Activated CD4-positive, alpha-beta T cell treated with anti-CD3 and anti-CD28 coated beads, Interleukin-2, Interleukin-6, amounts not matched to agents 100 ng/mL and 50 ng/mL, durations not matched to agents 16 hours and 8 hours (primary cell): ENCODE measurements at regions not wholly inside any gene's neighbourhood (a gene's known extent, or its start where the extent isn't known, plus 50 kb on each side); places are given as distances from the start of the nearest gene placed in this dataset.

ENCODE experiments used
- DNase-seq: peaks from one replicate; pipeline ENCODE4 v3.0.0-alpha.2; 2020

GRCh38 chr12:130074661-130075406, 87.4 kb upstream of the FZD10 start:
- no peak for DNase-seq

- no peak for DNase-seq
Measured at GRCh38 chr12:130075497-130076076, 86.7 kb upstream of the FZD10 start.

GRCh38 chr12:130076126-130076525, 86.1 kb upstream of the FZD10 start:
- DNase-seq: no peak

- DNase-seq: no peak
Measured at GRCh38 chr12:130076752-130077151, 85.5 kb upstream of the FZD10 start.

- DNase-seq: no peak
Measured at GRCh38 chr12:130078852-130079251, 83.4 kb upstream of the FZD10 start.

GRCh38 chr12:130079279-130079678, 83.0 kb upstream of the FZD10 start:
- DNase-seq: no peak

- DNase-seq: no peak
Measured at GRCh38 chr12:130080205-130080604, 82.1 kb upstream of the FZD10 start.

- DNase-seq: no peak
Measured at GRCh38 chr12:130081117-130081805, 81.0 kb upstream of the FZD10 start.

GRCh38 chr12:130083002-130083401, 79.3 kb upstream of the FZD10 start:
- DNase-seq: no peak

- no peak for DNase-seq
Measured at GRCh38 chr12:130083734-130084133, 78.5 kb upstream of the FZD10 start.

- DNase-seq: no peak
Measured at GRCh38 chr12:130084359-130084758, 77.9 kb upstream of the FZD10 start.

GRCh38 chr12:130086248-130086647, 76.0 kb upstream of the FZD10 start:
- DNase-seq: no peak

GRCh38 chr12:130086797-130087196, 75.5 kb upstream of the FZD10 start:
- DNase-seq: no peak

- no peak for DNase-seq
Measured at GRCh38 chr12:130087222-130087621, 75.0 kb upstream of the FZD10 start.

- DNase-seq: no peak
Measured at GRCh38 chr12:130088504-130088903, 73.8 kb upstream of the FZD10 start.

- no peak for DNase-seq
Measured at GRCh38 chr12:130090542-130090941, 71.7 kb upstream of the FZD10 start.

GRCh38 chr12:130093380-130093779, 68.9 kb upstream of the FZD10 start:
- no peak for DNase-seq

- DNase-seq: no peak
Measured at GRCh38 chr12:130097342-130097741, 64.9 kb upstream of the FZD10 start.

- no peak for DNase-seq
Measured at GRCh38 chr12:130097798-130098255, 64.4 kb upstream of the FZD10 start.

GRCh38 chr12:130098301-130099005, 63.8 kb upstream of the FZD10 start:
- no peak for DNase-seq

GRCh38 chr12:130100634-130101362, 61.5 kb upstream of the FZD10 start:
- no peak for DNase-seq

- DNase-seq: no peak
Measured at GRCh38 chr12:130101370-130101769, 60.9 kb upstream of the FZD10 start.

- no peak for DNase-seq
Measured at GRCh38 chr12:130102266-130102665, 60.0 kb upstream of the FZD10 start.
